IMR-90 (cell line): ENCODE measurements at regions not wholly inside any gene's neighbourhood (a gene's known extent, or its start where the extent isn't known, plus 50 kb on each side); places are given as distances from the start of the nearest gene placed in this dataset.

ENCODE experiments used
- ATAC-seq: fragments of 200-7000 bp; cut with Tn5 transposase; 2 replicates; pipeline ENCODE4 v1.9.1; 2020; ENCODE audit warnings: low read depth, mild to moderate bottlenecking, moderate library complexity
- BruUV-seq: library from RNA; stranded (reverse); fragments of 400-500 nt; replicated peaks from 2 replicates; lab custom pipeline; 2021; lab: Mats Ljungman, UMichigan
- CTCF ChIA-PET: fragments of 300-600 bp; formaldehyde crosslinking; extraction: SDS; loops from one replicate; lab custom pipeline; 2021; ENCODE audit warnings: antibody characterized with exemption; lab: Yijun Ruan, JAX
- POLR2A ChIA-PET: fragments of 300-600 bp; sonication (Branson Sonifier 250); formaldehyde crosslinking; loops from one replicate; lab custom pipeline; 2022; ENCODE audit warnings: antibody characterized with exemption; ENCODE audit not compliant: unreplicated experiment; lab: Charles Lee
- DNase-seq: peaks from one replicate; pipeline ENCODE4 v3.0.0; 2013
- H2AFZ ChIP-seq: replicated peaks from 2 replicates; pipeline ENCODE3; 2013; ENCODE audit warnings: low read length, mild to moderate bottlenecking; ENCODE audit not compliant: poor library complexity
- H2AK5ac ChIP-seq: 2 replicates; pipeline ENCODE4 v1.6.1; 2013; ENCODE audit warnings: low read depth, low read length, inconsistent platforms
- H2AK9ac ChIP-seq: replicated peaks from 2 replicates; pipeline ENCODE3; 2013; ENCODE audit warnings: mild to moderate bottlenecking, low read depth, low read length, moderate library complexity; ENCODE audit not compliant: poor library complexity
- H2BK120ac ChIP-seq: 2 replicates; pipeline ENCODE4 v1.6.1; 2013; ENCODE audit warnings: low read depth, low read length, inconsistent platforms
- H2BK15ac ChIP-seq: 3 replicates; pipeline ENCODE4 v1.6.1; 2013; ENCODE audit warnings: low read depth, low read length, inconsistent platforms
- H2BK20ac ChIP-seq: 2 replicates; pipeline ENCODE4 v1.6.1; 2013; ENCODE audit warnings: low read depth, mild to moderate bottlenecking, inconsistent platforms, low read length, moderate library complexity
- H2BK5ac ChIP-seq: 2 replicates; pipeline ENCODE4 v1.6.1; 2013; ENCODE audit warnings: mild to moderate bottlenecking, low read depth, low read length, inconsistent platforms; ENCODE audit not compliant: poor library complexity, severe bottlenecking
- H3K14ac ChIP-seq: replicated peaks from 2 replicates; pipeline ENCODE4 v1.6.1; 2013; ENCODE audit warnings: low read depth, low read length, inconsistent platforms
- H3K18ac ChIP-seq: 2 replicates; pipeline ENCODE4 v1.6.1; 2013; ENCODE audit warnings: low read depth, low read length, control low read depth
- H3K23ac ChIP-seq: 2 replicates; pipeline ENCODE4 v1.6.1; 2013; ENCODE audit warnings: low read depth, low read length, inconsistent platforms
- H3K27ac ChIP-seq: 2 replicates; pipeline ENCODE4 v1.5.1; 2013; ENCODE audit warnings: mild to moderate bottlenecking, control low read depth, low read length; ENCODE audit not compliant: insufficient read depth
- H3K27me3 ChIP-seq: 2 replicates; pipeline ENCODE4 v1.6.1; 2013; ENCODE audit warnings: low read length; ENCODE audit not compliant: control insufficient read depth, insufficient read depth
- H3K36me3 ChIP-seq: 2 replicates; pipeline ENCODE4 v1.6.1; 2013; ENCODE audit warnings: low read length, mixed read lengths; ENCODE audit not compliant: control insufficient read depth, insufficient read depth
- H3K4ac ChIP-seq: 2 replicates; pipeline ENCODE4 v1.6.1; 2013; ENCODE audit warnings: low read depth, low read length, inconsistent platforms
- H3K4me1 ChIP-seq: 2 replicates; pipeline ENCODE4 v1.6.1; 2013; ENCODE audit warnings: low read length, mixed read lengths; ENCODE audit not compliant: control insufficient read depth, insufficient read depth
- H3K4me2 ChIP-seq: 2 replicates; pipeline ENCODE4 v1.6.1; 2013; ENCODE audit warnings: low read depth, mild to moderate bottlenecking, control low read depth, low read length, moderate library complexity
- H3K4me3 ChIP-seq: 2 replicates; pipeline ENCODE4 v1.5.1; 2013; ENCODE audit warnings: low read depth, mild to moderate bottlenecking, control low read depth, low read length, moderate library complexity; ENCODE audit not compliant: insufficient read depth
- H3K56ac ChIP-seq: 2 replicates; pipeline ENCODE4 v1.6.1; 2013; ENCODE audit warnings: low read length, inconsistent platforms; ENCODE audit not compliant: insufficient read depth; ENCODE audit errors: extremely low read depth
- H3K79me1 ChIP-seq, 2 experiments: 2 replicates each; pipeline ENCODE4 v1.6.1; 2013; ENCODE audit warnings: low read length in 2 of 2, inconsistent platforms in 1 of 2, low read depth in 1 of 2
- H3K9ac ChIP-seq: 2 replicates; pipeline ENCODE4 v1.6.1; 2013; ENCODE audit warnings: low read depth, low read length, control low read depth
- H3K9me1 ChIP-seq: 2 replicates; pipeline ENCODE4 v1.6.1; 2013; ENCODE audit warnings: low read length, inconsistent platforms; ENCODE audit not compliant: insufficient read depth
- H3K9me3 ChIP-seq: 2 replicates; pipeline ENCODE4 v1.6.1; 2013; ENCODE audit warnings: low read length; ENCODE audit not compliant: control insufficient read depth, insufficient read depth
- H4K20me1 ChIP-seq: 2 replicates; pipeline ENCODE4 v1.6.1; 2013; ENCODE audit warnings: low read length, inconsistent platforms; ENCODE audit not compliant: insufficient read depth
- H4K5ac ChIP-seq: 2 replicates; pipeline ENCODE4 v1.6.1; 2013; ENCODE audit warnings: mild to moderate bottlenecking, low read depth, low read length, control low read depth
- H4K8ac ChIP-seq, 2 experiments: 2 replicates each; pipeline ENCODE4 v1.6.1; 2013; ENCODE audit warnings: low read depth in 2 of 2, low read length in 2 of 2, control low read depth in 1 of 2, inconsistent platforms in 1 of 2
- H4K91ac ChIP-seq: 2 replicates; pipeline ENCODE4 v1.6.1; 2013; ENCODE audit warnings: low read depth, low read length, inconsistent platforms; ENCODE audit not compliant: insufficient read depth
- BHLHE40 ChIP-seq: fragments of 150-350 bp; IDR thresholded peaks from 2 replicates; pipeline ENCODE4 v1.6.1; 2016; ENCODE audit warnings: mild to moderate bottlenecking, low read depth, low read length
- CTCF ChIP-seq: conservative IDR thresholded peaks from 2 replicates; pipeline ENCODE4 v1.5.1; 2012; ENCODE audit warnings: mild to moderate bottlenecking, low read depth, low read length, improper control_type of control experiment
- FOS ChIP-seq: fragments of 150-350 bp; IDR thresholded peaks from 2 replicates; pipeline ENCODE4 v1.6.1; 2016; ENCODE audit warnings: low read depth, low read length
- MAFK ChIP-seq: IDR thresholded peaks from 2 replicates; pipeline ENCODE4 v1.6.1; 2012; ENCODE audit warnings: low read depth, low read length, improper control_type of control experiment
- MAZ ChIP-seq: IDR thresholded peaks from 2 replicates; pipeline ENCODE4 v1.6.1; 2012; ENCODE audit warnings: low read depth, mild to moderate bottlenecking, low read length, improper control_type of control experiment, moderate library complexity, borderline replicate concordance
- POLR2A ChIP-seq: IDR thresholded peaks from 2 replicates; pipeline ENCODE4 v1.6.1; 2012; ENCODE audit warnings: mild to moderate bottlenecking, low read depth, low read length
- RAD21 ChIP-seq: IDR thresholded peaks from 2 replicates; pipeline ENCODE4 v1.6.1; 2012; ENCODE audit warnings: low read length, improper control_type of control experiment
- SMC3 ChIP-seq: fragments of 150-350 bp; IDR thresholded peaks from 2 replicates; pipeline ENCODE4 v1.6.1; 2016; ENCODE audit warnings: low read depth, mild to moderate bottlenecking, antibody characterized with exemption, low read length, moderate library complexity
- whole genome bisulfite sequencing, 2 experiments: methylation state at CpG; one replicate each; pipeline versions ENCODE4 v1.1.5 to v1.1.7; 2013; ENCODE audit warnings: missing lambda C conversion rate in 2 of 2; ENCODE audit not compliant: insufficient read length in 1 of 2; ENCODE audit errors: extremely low coverage in 2 of 2; 5-methylcytosine and 5-hydroxymethylcytosine counted together
- dilution Hi-C: fragments of 300-500 bp; cut with HindIII; formaldehyde crosslinking; loops from one replicate; pipeline ENCODE4 v1.14.3; 2018; ENCODE audit warnings: low sequenced_read_pairs; ENCODE audit not compliant: unreplicated experiment
- in situ Hi-C: fragments of 300-500 bp; cut with MboI; formaldehyde crosslinking; loops from 3 replicates; pipeline ENCODE4 v1.14.3; 2019; ENCODE audit warnings: low sequenced_read_pairs, inconsistent platforms, mixed read lengths
- intact Hi-C: fragments of 100-400 bp; cut with micrococcal nuclease; formaldehyde crosslinking; loops from 2 replicates; pipeline ENCODE4 v1.10.0; 2022

GRCh38 chr11:29159552-29160465 is 857.0 kb downstream of the KCNA4 start:
- Histone ChIP-seq H2BK5ac (peak overlapping the region; percentile 100), H2AK5ac (peak overlapping the region; percentile 95), H3K4me3 (no peak overlapping the region), H4K8ac (peak overlapping the region; percentile 93 to 94), H3K9ac (peak overlapping the region; percentile 50; the same call in 1 of the 2 replicates), H3K4me1 (peaks cover 9% of the 10 kb centered on the region), H3K23ac (peak overlapping the region; percentile 74; the same call in 1 of the 2 replicates), H3K27me3 (no peaks in the 10 kb centered on the region), H4K91ac (peak overlapping the region; percentile 99), H3K14ac (peak overlapping the region; percentile 90), H2BK120ac (peak overlapping the region; percentile 98), H2AK9ac (no peak overlapping the region), H3K27ac (peak overlapping the region; percentile 89), H4K5ac (peak overlapping the region; percentile 90), H3K9me3 (no peaks in the 10 kb centered on the region), H2BK15ac (peak overlapping the region; percentile 86), H3K56ac (peak overlapping the region; percentile 71), H3K36me3 (no peaks in the 10 kb centered on the region), H3K4ac (peak overlapping the region; percentile 97), H3K18ac (peak overlapping the region; percentile 92), H2BK20ac (peak overlapping the region; percentile 99), H3K79me1 (peaks cover 5 to 7% of the 10 kb centered on the region in 2 experiments; a peak in 2 of 4 replicates), H2AFZ (peak overlapping the region; percentile 63), H4K20me1 (no peaks in the 10 kb centered on the region), H3K4me2 (no peak overlapping the region), H3K9me1 (no peaks in the 10 kb centered on the region)
- intact Hi-C loops = loop anchor here (1.0 to 5.0 kb wide), 8 partner anchors 88 to 1461 kb away; no protein-coding TSS in a partner anchor
- dilution Hi-C loops = no loop called here
- BruUV-seq = no TSS peak
- ChIA-PET POLR2A (interaction anchor here (0.7 to 1.4 kb wide), 4 partner anchors 174 to 1463 kb away, joined by 3 to 5 read pairs (median 4); no protein-coding TSS in a partner anchor), CTCF (interaction anchor here (0.6 to 1.6 kb wide), 17 partner anchors 26 to 1461 kb away, joined by 3 to 11 read pairs (median 4); no protein-coding TSS in a partner anchor)
- TF ChIP-seq RAD21 (peak; percentile 94), FOS (no peak), MAFK (no peak), CTCF (peak; percentile 85), BHLHE40 (peak; percentile 46; the same call in 1 of the 2 replicates), MAZ (peak; percentile 38; the same call in 1 of the 2 replicates), SMC3 (peak; percentile 87), POLR2A (peak; percentile 17; the same call in 1 of the 2 replicates)
- WGBS, 2 experiments = 100% methylated on average over 1 of the region's 6 CpGs; no CpG with 5 or more reads in 1 of the 2 experiments
- DNase-seq = peak; percentile 90
- in situ Hi-C loops = loop anchor here (25.0 kb wide), 1 partner anchor 1448 kb away; the partner anchor contains the start of gene BDNF
- peak; percentile 98 for ATAC-seq
